Neural cell (in vitro differentiated cells): ENCODE measurements at regions not wholly inside any gene's neighbourhood (a gene's known extent, or its start where the extent isn't known, plus 50 kb on each side); places are given as distances from the start of the nearest gene placed in this dataset.

Experiments used
- H2AFZ ChIP-seq: fragments of 200-600, 300-800 bp; sonication (generic), shearing (Covaris generic); 2 replicates; pipeline ENCODE4 v1.6.0; 2014; ENCODE audit warnings: low read depth, mild to moderate bottlenecking, antibody characterized with exemption, low read length, moderate library complexity
- H3F3A ChIP-seq: fragments of 200-600 bp; shearing (Covaris generic); 2 replicates; pipeline ENCODE4 v1.6.1; 2016; ENCODE audit warnings: mild to moderate bottlenecking, moderate library complexity, mixed read lengths, antibody characterized with exemption, low read length; ENCODE audit not compliant: insufficient read depth, poor library complexity, severe bottlenecking
- H3K27ac ChIP-seq: fragments of 200-600, 300-800 bp; sonication (generic), shearing (Covaris generic); 2 replicates; pipeline ENCODE4 v1.5.1; 2014; ENCODE audit warnings: mild to moderate bottlenecking, low read length, moderate library complexity
- H3K27me3 ChIP-seq: fragments of 300-800, 200-600 bp; sonication (generic), shearing (Covaris generic); 2 replicates; pipeline ENCODE4 v1.6.0; 2014; ENCODE audit warnings: mild to moderate bottlenecking, low read depth, low read length, moderate library complexity; ENCODE audit not compliant: insufficient read depth
- H3K36me3 ChIP-seq: fragments of 300-800, 200-600 bp; sonication (generic), shearing (Covaris generic); 2 replicates; pipeline ENCODE4 v1.5.1; 2014; ENCODE audit warnings: mild to moderate bottlenecking, antibody characterized with exemption, low read length, moderate library complexity; ENCODE audit not compliant: insufficient read depth
- H3K4me2 ChIP-seq: fragments of 300-800, 200-600 bp; sonication (generic), shearing (Covaris generic); 2 replicates; pipeline ENCODE4 v1.6.0; 2014; ENCODE audit warnings: mild to moderate bottlenecking, low read length
- H3K4me3 ChIP-seq: fragments of 300-800, 200-600 bp; sonication (generic), shearing (Covaris generic); 2 replicates; pipeline ENCODE4 v1.5.1; 2014; ENCODE audit warnings: mild to moderate bottlenecking, low read length, moderate library complexity
- H3K79me2 ChIP-seq: fragments of 200-600 bp; shearing (Covaris generic); replicated peaks from 2 replicates; pipeline ENCODE4 v1.6.0; 2014; ENCODE audit warnings: mild to moderate bottlenecking, low read length, moderate library complexity; ENCODE audit not compliant: insufficient read depth
- H3K9ac ChIP-seq: fragments of 300-800, 200-600 bp; sonication (generic), shearing (Covaris generic); 2 replicates; pipeline ENCODE4 v1.6.1; 2016; ENCODE audit warnings: mild to moderate bottlenecking, low read length, mixed read lengths
- H3K9me2 ChIP-seq: fragments of 200-600 bp; shearing (Covaris generic); 2 replicates; pipeline ENCODE4 v1.6.1; 2016; ENCODE audit warnings: mild to moderate bottlenecking, low read length, mixed read lengths; ENCODE audit not compliant: insufficient read depth
- H3K9me3 ChIP-seq: fragments of 200-600, 300-800 bp; sonication (generic), shearing (Covaris generic); 2 replicates; pipeline ENCODE4 v1.6.1; 2016; ENCODE audit warnings: mild to moderate bottlenecking, mixed run types, low read length, moderate library complexity, mixed read lengths
- H4K20me1 ChIP-seq: fragments of 200-600 bp; shearing (Covaris generic); 2 replicates; pipeline ENCODE4 v1.6.1; 2016; ENCODE audit warnings: mild to moderate bottlenecking, mixed run types; ENCODE audit not compliant: insufficient read depth
- CTCF ChIP-seq: fragments of 450-650 bp; IDR thresholded peaks from 2 replicates; pipeline ENCODE4 v1.5.1; 2014; ENCODE audit warnings: antibody characterized with exemption, mild to moderate bottlenecking, moderate library complexity; ENCODE audit not compliant: poor library complexity, severe bottlenecking
- EP300 ChIP-seq: fragments of 450-650 bp; conservative IDR thresholded peaks from 2 replicates; pipeline ENCODE4 v1.6.1; 2014; ENCODE audit warnings: antibody characterized with exemption, mild to moderate bottlenecking, moderate library complexity; ENCODE audit not compliant: poor library complexity, severe bottlenecking
- EZH2 ChIP-seq: fragments of 200-600, 300-800 bp; shearing (Covaris generic), sonication (generic); IDR thresholded peaks from 2 replicates; pipeline ENCODE4 v1.6.1; 2014; ENCODE audit warnings: antibody characterized with exemption, low read length, borderline replicate concordance, mild to moderate bottlenecking; ENCODE audit not compliant: insufficient read depth, poor library complexity, severe bottlenecking
- MXI1 ChIP-seq: fragments of 450-650 bp; conservative IDR thresholded peaks from 2 replicates; pipeline ENCODE4 v1.6.1; 2014; ENCODE audit warnings: antibody characterized with exemption, mild to moderate bottlenecking; ENCODE audit not compliant: poor library complexity, severe bottlenecking
- POLR2AphosphoS5 ChIP-seq: IDR thresholded peaks from 2 replicates; pipeline ENCODE4 v1.6.1; 2012
- RAD21 ChIP-seq: fragments of 450-650 bp; conservative IDR thresholded peaks from 2 replicates; pipeline ENCODE4 v1.6.1; 2014; ENCODE audit warnings: antibody characterized with exemption, mild to moderate bottlenecking, moderate library complexity
- REST ChIP-seq: IDR thresholded peaks from 2 replicates; pipeline ENCODE4 v1.6.1; 2012; ENCODE audit warnings: borderline replicate concordance
- SMC3 ChIP-seq: fragments of 450-650 bp; conservative IDR thresholded peaks from 2 replicates; pipeline ENCODE4 v1.6.1; 2014; ENCODE audit warnings: antibody characterized with exemption, mild to moderate bottlenecking, moderate library complexity; ENCODE audit not compliant: poor library complexity
- TAF1 ChIP-seq: IDR thresholded peaks from 2 replicates; pipeline ENCODE4 v1.6.1; 2012; ENCODE audit warnings: low read depth

- Histone ChIP-seq H3K36me3 (no peaks in the 10 kb centered on the region), H3K4me3 (no peak overlapping the region), H3K4me2 (no peak overlapping the region), H3F3A (no peaks in the 10 kb centered on the region), H3K79me2 (no peaks in the 10 kb centered on the region), H3K9me2 (no peaks in the 10 kb centered on the region), H3K9ac (no peak overlapping the region), H2AFZ (no peak overlapping the region), H4K20me1 (no peaks in the 10 kb centered on the region), H3K27me3 (no peaks in the 10 kb centered on the region), H3K27ac (no peak overlapping the region), H3K9me3 (no peaks in the 10 kb centered on the region)
- no peak for TF ChIP-seq RAD21
- TF ChIP-seq CTCF: no peak
- TF ChIP-seq EZH2: no peak
- TF ChIP-seq EP300: no peak
- TF ChIP-seq TAF1: no peak
- no peak for TF ChIP-seq MXI1
- TF ChIP-seq REST: no peak
- no peak for TF ChIP-seq POLR2AphosphoS5
- no peak for TF ChIP-seq SMC3
Observed at GRCh38 chr14:31950331-31950730, 126.8 kb upstream of the ARHGAP5 start.

GRCh38 chr14:31950764-31951637, 126.1 kb upstream of the ARHGAP5 start:
- Histone ChIP-seq H3K36me3 (no peaks in the 10 kb centered on the region), H3K9me3 (no peaks in the 10 kb centered on the region), H2AFZ (no peak overlapping the region), H3K4me3 (no peak overlapping the region), H3K9ac (peak overlapping the region; percentile 19), H3K79me2 (no peaks in the 10 kb centered on the region), H3K27me3 (no peaks in the 10 kb centered on the region), H3F3A (no peaks in the 10 kb centered on the region), H4K20me1 (no peaks in the 10 kb centered on the region), H3K9me2 (no peaks in the 10 kb centered on the region), H3K4me2 (no peak overlapping the region), H3K27ac (no peak overlapping the region)
- TF ChIP-seq MXI1: no peak
- TF ChIP-seq RAD21: no peak
- no peak for TF ChIP-seq CTCF
- TF ChIP-seq SMC3: no peak
- TF ChIP-seq TAF1: no peak
- no peak for TF ChIP-seq EZH2
- TF ChIP-seq REST: no peak
